H1 (cell line): ENCODE measurements at regions not wholly inside any gene's neighbourhood (a gene's known extent, or its start where the extent isn't known, plus 50 kb on each side); places are given as distances from the start of the nearest gene placed in this dataset.

Experiments
- BACH1 ChIP-seq: IDR thresholded peaks from 2 replicates; pipeline ENCODE4 v1.6.1; 2012; ENCODE audit warnings: low read length, improper control_type of control experiment
- CHD2 ChIP-seq: IDR thresholded peaks from 2 replicates; pipeline ENCODE4 v1.6.1; 2012; ENCODE audit warnings: low read length, improper control_type of control experiment
- CHD7 ChIP-seq: fragments of 300-600 bp; sonication (generic); IDR thresholded peaks from 2 replicates; pipeline ENCODE4 v1.7.1; 2012; ENCODE audit warnings: low read length, moderate library complexity, mild to moderate bottlenecking, inconsistent platforms; ENCODE audit not compliant: insufficient replicate concordance
- FOSL1 ChIP-seq: IDR thresholded peaks from 2 replicates; pipeline ENCODE4 v1.6.1; 2011; ENCODE audit warnings: mild to moderate bottlenecking, low read depth, low read length, moderate library complexity; ENCODE audit not compliant: insufficient read depth

- TF ChIP-seq CHD7 = no peak
- no peak for TF ChIP-seq CHD2
- no peak for TF ChIP-seq FOSL1
- no peak for TF ChIP-seq BACH1
Measured at GRCh38 chr13:73742982-73743381, 391.2 kb downstream of the KLF12 start (continued).
